NCI-H2107 (cell line): ENCODE measurements at regions not wholly inside any gene's neighbourhood (a gene's known extent, or its start where the extent isn't known, plus 50 kb on each side); places are given as distances from the start of the nearest gene placed in this dataset.
A peak's percentile ranks its signal among the peaks of the same experiment; 100 is the strongest.

Source experiments
- DNase-seq: peaks from one replicate; lab custom pipeline; 2025; lab: John Stamatoyannopoulos, UW

DNA sequence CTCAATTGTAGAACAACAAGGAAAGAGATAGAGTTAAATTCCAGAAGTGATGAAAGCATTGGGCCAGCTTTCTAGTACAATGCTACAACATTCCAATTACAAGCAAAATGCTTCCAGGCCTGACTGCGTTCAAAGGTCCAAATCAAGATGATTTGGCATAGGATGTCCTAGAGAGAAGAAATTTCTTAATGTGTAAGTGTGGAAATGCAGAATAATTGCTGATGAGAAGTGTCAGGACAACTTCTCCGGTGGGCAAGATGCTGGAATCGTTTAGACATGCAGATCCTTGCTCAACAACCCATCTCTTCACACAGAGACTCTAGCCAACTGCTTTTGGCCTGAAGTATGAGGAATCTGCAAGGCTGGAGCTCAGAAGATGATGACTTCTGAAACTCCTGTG lies 71.1 kb upstream of the PDZRN3 start:
- no peak for DNase-seq

DNA sequence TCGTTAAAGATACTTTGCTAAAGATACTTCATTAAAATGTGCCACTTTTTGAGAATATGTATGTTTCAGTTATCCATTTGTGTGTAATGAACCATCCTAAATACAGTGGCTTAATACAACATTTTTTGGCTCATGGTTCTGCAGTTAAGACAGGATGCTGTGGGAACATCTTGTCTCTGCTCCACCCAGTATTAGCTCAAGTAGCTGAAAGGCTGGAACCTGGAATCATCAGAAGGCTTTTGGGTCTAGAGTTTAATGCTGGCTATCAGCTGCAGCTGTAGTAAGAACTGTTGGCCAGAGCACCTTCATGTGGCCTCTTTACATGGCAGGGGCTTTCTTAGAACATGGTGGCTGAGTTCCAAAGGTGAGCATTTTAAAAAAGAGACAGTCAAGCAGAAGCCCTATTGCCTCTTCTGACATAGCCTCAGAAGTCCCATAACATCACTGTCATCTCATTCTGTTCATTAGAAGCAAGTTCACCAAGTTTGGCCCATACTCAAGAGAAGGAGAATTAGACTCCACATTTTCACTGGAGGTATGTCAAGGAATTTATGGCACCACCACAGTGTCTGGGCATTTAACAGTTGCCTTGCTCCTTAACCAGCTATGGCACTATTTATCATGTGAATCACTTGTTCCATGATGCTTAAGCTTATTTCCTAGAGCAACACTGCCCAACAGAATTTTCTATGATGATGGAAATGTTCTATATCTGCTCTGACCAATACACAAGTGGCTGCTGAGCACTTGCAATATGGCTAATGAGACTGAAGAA lies 70.4 kb upstream of the PDZRN3 start:
- DNase-seq: no peak

DNA sequence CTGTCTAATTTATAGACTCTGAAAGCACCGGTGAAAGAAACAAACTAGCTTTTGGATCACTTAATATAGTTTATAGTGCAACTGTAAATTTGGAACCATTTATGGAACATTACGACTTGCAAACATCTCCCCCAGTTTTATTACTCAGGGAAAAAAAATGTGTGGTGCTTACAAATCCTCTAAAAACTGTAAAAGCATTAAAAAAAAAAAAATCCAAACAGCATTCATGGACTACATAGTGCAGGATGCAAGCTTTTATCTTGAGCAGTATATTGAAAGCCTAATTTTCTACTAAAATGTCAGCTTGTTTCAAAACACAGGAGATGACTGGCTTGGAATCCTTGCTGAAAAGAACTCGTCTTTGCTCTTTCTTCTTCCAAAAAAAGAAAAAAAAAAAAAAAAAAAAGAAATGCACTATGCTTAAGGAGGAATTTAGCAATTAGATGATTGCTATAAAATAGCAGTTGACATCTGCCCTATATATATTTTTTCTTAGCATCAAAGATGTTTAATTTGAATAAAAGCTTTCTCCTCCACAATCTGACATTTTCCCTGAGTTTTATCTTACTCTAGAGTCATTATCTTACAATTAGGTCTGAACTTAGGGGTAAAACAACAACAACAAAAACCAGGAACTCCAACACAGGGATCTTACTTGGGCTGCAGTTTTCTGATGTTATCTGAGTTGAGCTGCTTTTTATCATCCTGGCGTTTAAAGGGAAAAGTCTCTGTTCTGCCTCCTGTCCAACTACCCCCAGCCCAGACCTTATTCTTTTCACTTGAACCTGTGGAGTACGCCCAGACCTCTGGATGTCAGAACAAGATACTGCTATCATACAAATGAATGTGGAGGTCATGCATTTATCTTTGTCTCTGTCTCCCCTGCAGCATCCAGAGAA lies 62.6 kb upstream of the PDZRN3 start:
- DNase-seq: no peak

DNA sequence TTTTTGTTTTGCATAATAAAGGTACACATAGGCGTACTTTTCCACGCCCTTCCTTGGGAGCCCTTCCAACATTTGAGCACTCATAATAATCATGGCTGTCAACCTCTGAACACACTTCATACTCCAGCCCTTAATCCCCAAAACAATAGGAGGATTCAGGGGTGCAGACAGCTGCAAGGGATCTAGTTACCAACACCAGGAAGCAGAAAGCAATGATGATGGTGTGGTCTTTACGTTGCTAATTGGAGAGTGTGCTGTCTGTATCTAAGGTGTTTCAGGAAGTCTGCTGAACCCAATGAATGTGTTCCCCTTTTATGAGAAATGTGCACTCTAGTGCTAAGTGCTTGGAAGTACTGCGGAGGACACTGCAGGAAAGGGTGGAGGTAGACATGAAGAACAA lies 60.3 kb upstream of the PDZRN3 start:
- DNase-seq: peak; percentile 27

DNA sequence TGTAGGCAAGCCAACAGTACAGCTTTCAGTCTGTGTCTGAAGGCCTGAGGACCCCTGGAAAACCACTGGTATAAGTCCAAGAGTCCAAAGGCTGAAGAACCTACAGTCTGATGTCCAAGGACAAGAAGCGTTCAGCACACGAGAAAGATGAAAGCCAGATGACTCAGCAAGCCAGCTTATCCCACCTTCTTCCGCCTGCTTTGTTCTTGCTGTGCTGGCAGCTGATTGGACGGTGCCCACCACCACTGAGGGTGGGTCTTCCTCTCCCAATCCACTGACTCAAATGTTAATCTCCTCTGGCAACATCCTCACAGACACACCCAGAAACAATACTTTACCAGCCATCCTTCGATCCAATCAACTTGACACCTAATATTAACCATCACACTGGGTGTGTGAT lies 59.0 kb upstream of the PDZRN3 start:
- no peak for DNase-seq

DNA sequence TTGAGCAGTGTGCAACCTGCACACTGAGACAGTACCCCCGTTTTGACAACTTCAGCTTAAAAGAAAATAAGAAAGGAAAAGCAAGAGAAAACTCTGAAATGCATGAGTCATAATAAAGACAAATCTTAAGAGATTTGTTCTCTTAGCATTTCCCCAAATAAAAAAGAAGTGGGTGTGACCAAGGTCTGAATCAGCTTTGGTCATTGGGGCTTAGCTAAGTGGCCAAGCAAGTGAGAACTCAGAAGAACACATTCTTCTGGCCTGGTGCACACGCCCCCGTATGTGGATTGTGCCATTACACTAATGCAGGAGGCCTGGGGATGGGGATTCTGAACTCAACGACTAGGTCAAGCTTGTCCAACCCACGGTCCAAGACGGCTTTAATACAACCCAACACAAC lies 56.9 kb upstream of the PDZRN3 start:
- DNase-seq: no peak

DNA sequence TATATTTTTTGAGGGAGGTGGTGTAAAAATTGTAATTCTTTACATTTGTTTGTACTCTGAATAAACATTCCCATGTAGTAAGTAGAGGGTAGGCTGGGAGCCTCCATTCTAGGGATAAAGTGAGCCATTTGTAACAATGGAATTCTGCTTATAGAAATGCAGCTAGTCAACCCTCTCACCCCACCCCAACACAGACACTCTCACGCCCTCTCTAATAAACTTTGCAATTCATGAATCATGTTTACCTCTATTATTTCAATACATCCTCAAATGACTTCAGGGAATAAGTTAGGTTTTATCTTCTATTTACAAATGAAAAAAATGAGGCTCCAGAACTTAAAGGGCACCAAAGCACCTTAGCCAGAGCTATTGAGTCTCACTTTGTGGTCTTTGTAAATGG lies 56.5 kb upstream of the PDZRN3 start:
- DNase-seq: no peak

DNA sequence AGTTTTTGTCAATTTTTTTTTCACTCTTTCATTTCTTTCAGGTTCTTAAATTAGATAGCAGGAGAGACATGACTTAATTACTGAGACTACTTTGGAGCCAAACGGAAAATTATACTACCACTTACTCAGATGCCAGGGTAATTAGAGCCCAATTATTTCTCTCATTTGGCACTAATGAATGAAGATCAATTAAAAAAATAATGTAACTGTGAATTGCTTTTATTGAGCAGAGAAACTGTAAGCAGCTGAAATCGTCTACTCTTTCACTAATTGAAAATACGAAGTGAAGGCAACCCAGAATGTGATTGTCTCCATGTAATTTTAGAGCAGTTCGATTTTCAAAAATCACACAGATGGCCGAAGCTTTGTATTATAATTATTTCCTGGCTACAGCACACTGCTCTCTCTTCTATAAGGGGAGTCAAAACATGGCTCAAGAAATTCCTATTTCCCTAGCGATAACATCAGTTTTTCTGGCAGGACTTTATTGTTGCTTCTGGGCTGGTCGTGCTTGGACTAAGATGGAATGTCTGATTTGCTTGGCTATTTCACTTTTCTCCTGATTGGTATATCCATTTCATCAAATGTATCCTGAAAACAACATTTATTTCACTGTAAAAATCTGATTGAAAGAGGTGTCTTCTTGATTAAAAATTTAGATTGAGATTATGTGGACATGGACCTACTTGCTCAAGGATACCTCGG lies 55.8 kb upstream of the PDZRN3 start:
- DNase-seq: no peak

DNA sequence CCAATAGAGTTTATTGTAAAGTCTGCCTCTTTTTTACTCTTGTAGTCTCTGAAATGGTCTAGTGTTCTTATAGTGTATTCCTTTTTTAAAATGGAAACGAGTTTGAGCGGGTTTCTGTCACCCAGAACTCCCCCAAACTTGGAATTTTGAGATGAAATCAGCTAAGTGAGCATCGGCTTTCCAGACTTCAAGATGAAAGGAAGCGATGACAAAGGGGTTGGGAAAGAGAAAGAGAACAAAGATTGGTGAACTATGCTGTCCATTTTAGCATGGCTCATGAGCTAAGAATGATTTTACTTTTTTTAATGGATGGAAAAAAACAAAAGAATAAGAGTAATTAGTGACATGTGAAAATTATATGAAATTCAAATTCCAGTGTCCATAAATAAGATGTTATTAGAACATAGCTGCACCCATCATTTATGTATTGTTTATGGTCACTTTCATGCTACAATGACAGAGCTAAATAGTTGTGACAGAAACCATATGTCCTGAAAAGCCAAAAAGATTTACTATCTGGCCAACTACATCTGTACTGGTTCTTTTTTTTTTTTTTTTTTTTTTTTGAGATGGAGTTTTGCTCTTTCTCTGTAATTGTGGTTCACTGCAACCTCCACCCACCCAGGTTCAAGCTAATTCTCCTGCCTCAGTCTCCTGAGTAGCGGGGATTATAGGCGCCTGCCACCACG lies 52.7 kb upstream of the PDZRN3 start:
- no peak for DNase-seq
